GM18519 (cell line): ENCODE measurements at regions not wholly inside any gene's neighbourhood (a gene's known extent, or its start where the extent isn't known, plus 50 kb on each side); places are given as distances from the start of the nearest gene placed in this dataset.
"Not testable (repeated sequence)": the region's sequence is repeated elsewhere in the genome, so short reads cannot be mapped to it uniquely, and the experiment has no call there.

Experiments used
- ATAC-seq: cut with Tn5 transposase; IDR thresholded peaks from one replicate; pipeline ENCODE4 v1.9.1; 2021; ENCODE audit warnings: mild to moderate bottlenecking, moderate library complexity; ENCODE audit not compliant: unreplicated experiment, low FRiP score

DNA sequence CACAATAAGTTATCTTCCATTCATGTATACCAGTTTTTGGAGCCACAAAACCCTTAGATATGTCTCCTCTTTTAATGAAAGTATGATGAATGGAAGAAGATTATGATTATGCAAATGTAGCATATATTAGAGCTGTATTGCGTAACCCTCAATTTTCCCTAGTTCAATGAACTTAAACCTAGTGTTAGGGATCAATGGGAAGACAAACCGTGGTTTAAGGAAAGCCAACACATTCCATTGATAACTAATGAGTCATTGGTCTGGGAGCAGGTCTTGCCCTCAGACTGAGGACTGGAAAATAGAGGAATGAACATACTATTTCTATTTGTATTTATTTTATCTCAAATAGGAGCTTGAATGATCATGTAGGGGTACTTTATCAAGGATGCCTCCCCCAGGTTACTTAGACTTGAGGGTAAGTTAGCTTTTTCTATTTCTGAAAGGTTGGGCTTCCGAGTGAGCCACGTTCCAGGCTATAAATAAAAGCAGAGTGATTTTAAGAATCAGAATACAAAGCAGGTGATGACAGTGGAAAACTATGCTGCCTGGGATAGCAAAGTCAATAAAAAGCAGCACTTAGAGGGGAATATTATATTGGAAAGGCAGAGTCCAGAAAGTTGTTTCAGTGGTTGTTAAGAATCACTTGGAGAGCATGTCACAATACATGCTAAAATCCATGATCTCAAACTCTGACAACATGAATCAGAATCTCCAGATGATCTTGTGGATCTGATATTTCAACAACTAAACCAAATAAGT is 356.0 kb downstream of the ADAM29 start:
- no peak for ATAC-seq

DNA sequence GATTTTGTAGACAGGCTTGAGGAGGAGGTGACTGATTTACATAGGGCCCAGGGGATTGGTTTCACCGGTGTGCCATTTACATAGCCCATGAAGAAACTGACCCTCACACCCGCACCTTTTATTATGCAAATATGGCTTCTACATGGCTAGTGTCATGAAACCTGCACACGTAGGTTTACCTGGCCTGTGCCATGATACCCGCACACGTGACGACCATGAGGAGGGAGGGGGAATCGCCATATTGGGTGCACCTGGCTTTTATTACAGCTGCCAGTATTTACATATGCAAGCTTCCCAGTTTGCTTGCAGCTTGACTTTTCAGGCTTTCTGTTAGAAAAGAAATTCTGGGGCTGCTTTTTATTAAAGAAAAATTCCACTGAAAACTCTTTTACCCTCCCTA is 359.7 kb downstream of the ADAM29 start:
- no peak for ATAC-seq

DNA sequence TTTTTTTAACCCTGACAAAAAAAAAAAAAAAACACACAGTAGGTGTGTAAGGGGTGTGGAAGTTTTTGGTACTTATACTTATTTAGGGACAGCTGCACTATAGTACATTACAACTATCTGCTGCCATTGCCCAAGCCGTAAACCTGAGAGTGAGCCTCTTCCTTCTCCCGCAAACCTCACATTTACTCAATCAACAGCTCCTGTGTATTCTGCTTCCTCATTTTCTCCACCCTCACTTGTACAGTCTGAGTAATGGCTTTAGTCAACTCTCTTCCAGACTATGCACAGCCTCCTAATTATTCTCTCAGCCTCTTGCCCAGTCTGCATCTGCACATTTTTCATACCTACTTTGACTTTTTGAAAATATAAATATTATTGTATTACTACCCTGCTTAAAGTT is 362.0 kb downstream of the ADAM29 start:
- ATAC-seq: no peak

DNA sequence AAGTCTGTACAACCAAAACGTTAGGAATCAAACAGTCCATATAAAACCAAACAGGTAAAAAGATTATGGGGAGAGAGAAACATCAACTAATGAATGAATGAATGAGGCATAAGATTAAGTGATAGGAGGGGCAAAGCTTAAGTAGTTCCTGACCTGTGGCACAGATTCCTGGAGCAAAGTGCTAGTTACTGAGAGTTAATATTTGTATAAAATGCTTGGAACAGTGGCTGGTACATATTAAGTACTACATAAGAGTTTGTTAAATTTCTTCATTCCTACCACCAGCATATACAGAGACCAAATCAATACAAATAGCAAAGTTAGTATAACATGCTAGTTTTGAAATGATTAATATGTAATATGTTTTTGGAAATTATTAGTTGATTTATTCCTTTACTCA is 363.7 kb downstream of the ADAM29 start:
- ATAC-seq: no peak

DNA sequence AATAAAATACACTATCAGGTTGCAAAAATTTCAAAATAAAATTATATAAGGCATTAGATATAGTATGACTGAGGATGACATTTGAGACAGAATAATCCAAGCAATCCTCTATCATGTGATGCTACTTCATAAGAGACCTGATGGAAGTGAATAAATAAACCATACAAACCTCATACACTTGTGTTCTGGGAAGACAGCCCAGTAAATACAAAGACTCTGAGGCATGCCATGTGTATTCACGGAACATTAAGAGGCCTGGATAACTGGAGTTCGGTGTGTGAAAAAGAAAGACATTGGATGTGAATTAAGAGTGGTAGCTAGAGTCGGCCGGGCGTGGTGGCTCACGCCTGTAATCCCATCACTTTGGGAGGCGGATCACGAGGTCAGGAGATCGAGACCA is 364.2 kb downstream of the ADAM29 start:
- no peak for ATAC-seq

DNA sequence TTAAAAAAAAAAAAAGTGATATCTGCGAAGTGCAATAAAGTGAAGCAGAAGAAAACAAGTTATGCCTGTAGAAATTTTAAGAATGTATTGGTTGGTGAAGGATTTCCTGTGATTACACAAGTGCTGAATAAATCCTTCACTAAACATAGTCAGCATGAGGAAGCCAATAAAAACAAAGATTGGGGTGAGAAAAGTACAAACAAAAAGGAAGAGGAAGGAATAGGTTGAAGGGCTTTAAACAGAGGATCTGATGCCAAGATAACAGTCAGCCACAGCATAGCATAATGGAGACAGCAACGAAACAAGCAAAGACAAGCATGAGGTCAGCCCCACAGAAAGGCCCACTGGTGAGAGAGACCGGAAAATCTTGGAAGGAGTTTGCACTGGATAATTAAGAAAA is 372.2 kb downstream of the ADAM29 start:
- ATAC-seq: no peak

DNA sequence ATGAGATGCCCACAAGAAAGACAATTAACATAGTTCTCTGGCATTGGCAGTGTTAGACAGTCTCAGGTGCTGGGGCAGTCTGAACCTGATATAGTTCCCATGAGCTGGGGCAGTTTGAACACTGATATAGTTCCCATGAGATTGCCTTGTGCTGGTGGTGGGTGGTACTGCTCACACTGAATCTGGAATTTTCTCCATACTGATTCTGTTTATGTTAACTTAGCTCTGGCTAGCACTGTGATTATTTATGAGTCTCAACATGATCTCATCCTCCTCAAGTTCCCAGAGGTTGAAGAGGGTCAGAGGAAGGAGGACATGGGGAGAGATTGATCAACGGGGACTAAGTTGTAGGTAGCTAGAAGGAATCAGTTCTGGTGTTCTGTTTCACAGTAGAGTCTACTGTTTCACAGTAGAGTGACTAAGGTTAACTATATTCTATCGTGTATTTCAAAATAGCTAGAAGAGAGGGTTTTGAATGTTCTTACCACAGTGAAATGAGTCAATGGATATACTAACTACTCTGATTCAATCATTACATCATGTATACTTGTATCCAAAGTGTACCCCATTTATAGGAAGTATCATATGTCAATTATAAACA is 379.9 kb downstream of the ADAM29 start:
- no peak for ATAC-seq

DNA sequence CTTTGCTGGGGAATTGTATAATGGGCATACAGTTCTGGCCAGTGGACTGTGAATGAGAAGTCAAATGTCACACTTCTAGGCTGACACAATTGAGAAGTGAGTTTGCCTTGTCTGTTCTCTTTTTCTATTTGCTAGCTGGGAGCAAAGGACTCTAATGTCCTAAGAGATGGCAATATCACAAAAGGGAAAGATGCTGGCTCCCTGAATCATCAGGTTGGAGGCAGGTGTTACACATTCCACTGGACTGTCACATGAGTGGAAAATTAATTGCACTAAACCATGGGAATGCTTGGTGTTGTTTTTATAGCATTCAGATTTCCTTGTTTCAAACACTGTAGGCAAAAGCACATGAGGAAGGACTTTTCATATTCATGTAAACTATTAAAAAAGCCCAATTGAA is 388.3 kb downstream of the ADAM29 start:
- ATAC-seq: no peak

DNA sequence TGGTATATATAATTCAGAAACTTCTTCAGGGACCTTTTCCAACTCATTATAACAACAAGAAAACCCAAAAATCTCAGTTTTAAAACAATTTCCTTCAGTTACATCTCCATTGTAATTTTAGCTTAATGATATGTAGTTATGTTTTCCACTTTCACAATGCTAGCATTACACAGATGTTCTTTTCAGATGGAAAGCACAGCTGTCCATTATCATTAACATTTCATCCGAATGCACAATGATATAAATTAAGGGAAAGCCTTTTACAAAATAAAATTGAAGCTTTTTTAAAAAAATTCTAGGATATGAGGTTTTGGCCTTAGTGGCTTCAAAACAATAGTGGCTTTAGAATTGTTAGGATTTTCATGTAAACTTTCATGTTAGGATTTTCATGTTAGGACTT is 389.2 kb downstream of the ADAM29 start:
- no peak for ATAC-seq

DNA sequence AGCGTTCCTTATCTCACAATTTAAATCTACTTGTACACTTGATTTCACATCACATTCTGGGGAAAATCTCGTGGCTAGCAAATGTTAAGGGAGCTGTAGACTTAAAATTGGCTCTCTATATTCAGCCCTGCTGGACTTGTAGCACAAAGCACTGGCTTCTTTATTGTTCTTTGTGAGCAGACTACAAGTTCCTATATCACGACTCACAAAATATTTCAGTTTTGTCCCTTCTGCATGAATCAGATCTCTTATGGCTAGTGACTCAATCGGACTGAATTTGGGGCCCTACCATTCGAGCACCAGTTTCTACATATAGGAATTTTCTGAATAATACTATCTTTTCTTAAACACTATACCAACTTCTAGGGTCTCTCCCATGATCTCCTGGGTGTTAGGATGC is 390.1 kb downstream of the ADAM29 start:
- no peak for ATAC-seq

DNA sequence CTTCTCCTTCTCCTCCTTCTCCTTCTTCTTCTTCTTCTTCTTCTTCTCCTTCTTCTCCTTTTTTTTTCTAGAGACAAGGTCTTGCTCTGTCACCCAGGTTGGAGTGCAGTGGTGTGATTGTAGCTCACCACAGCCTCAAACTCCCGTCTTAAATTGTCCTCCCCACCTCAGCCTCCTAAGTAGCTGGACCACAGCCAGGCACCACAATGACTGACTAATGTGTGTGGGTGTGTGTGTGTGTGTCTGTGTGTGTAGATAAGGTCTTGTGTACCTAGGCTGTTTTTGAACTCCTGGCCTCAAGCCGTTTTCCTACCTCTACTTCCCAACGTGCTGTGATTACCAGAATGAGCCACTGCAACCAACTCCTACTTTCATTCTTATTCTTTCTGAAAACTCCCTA is 390.9 kb downstream of the ADAM29 start:
- ATAC-seq: no peak

DNA sequence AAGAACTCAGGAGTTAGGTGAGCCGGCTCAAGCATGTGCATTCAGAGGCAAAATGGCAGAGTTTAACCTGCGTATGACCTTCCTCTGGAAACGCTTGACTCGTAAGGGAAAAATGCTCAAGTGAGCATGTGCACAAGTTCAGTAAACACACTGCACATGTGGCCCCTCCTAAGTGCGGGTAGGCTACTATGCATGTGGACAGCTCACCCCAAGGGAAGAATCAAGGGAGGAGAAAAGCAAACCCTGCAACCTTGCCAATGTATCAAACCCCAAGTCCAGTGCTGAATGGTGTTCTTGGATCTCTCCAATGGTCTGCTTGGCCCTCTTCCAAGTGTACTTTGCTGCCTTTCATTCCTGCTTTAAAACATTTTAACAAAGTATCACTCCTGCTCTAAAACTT is 407.1 kb downstream of the ADAM29 start:
- ATAC-seq: no peak

DNA sequence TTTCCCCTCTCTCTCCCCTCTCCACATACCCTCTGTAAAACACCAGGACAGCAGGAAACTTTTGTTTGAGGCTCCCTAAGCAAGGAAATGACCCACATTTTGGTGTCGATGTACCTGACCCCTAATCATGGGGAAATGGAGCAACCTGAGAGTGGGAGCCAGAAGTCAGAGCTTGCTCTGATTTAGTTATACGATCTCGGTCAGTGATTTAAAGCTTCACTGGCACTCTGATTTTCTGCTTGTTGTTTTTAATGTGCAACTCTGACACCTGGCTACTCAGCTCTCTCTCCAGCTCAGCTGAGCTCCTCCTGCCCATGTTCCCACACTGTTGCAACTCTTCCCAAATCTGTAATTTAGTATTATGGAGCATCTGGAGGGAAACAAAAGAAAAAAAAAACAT is 408.6 kb downstream of the ADAM29 start:
- no peak for ATAC-seq

DNA sequence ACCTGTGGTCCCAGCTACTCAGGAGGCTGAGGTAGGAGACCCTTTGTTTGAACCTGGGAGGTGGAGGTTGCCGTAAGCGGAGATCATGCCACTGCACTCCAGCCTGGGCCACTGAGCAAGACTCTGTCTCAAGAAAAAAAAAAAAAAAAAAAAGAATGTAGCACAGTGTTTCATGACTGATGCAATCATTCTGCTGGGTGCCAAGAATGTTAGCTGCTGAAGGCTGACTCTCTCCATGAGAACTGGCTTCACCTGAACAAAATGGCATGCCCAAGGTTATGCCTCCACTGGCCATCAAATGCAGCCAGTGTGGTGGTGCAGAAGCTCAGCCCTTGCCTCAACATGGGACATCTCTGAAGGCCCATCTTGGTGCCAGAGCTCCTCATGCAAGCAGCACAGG is 412.1 kb downstream of the ADAM29 start:
- no peak for ATAC-seq

DNA sequence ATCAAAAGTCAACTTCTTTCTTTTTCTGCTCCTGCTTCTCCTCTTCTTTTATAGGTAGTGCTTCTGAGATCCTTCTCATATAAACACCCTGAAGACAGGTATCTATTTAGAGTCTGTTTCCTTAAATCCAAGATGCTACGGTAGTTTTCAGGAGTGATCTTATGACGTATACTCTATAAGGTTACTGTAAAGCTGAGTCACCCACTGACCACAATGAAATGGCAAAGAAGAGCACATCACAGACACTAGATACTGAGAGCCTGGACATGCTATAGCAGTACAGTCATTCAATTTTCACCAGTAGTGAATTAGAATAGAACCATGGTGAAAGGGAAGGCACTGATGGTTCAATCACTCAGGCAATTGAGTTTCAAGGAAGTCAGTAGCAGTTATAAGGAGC is 412.5 kb downstream of the ADAM29 start:
- ATAC-seq: no peak

DNA sequence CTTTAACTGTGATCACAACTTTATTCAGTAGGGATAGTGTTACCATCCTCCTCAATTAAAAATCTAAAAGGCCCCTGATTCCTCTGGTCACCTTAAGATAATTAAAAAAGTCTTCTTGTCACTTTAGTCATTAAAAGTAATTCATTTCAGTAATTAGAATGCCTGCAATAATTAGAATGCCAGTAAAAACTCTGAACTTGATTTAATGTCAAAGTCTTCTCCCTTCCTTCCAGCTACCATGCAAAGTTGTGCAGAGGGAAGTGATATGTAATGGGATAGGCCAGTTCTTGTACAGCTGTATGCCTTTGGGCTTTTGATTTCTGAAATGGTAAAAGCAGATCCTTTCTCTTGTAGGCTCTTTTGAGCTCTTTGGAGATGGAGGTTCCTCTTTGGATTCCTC is 417.2 kb downstream of the ADAM29 start:
- no peak for ATAC-seq

DNA sequence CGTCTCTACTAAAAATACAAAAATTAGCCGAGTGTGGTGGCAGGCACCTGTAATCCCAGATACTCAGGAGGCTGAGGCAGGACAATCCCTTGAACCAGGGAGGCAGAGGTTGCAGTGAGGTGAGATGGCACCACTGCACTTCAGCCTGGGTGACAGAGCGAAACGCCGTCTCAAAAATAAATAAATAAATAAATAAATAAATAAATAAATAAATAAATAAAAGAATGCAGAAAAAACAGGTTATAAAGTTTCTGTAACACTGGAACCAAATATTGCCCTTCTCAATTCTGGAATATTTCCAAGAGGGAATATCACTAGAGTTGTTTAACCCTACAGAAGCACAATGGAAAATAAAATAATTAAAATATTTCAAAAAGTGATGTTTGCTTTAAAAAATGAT is 418.4 kb downstream of the ADAM29 start:
- ATAC-seq: not testable (repeated sequence)

DNA sequence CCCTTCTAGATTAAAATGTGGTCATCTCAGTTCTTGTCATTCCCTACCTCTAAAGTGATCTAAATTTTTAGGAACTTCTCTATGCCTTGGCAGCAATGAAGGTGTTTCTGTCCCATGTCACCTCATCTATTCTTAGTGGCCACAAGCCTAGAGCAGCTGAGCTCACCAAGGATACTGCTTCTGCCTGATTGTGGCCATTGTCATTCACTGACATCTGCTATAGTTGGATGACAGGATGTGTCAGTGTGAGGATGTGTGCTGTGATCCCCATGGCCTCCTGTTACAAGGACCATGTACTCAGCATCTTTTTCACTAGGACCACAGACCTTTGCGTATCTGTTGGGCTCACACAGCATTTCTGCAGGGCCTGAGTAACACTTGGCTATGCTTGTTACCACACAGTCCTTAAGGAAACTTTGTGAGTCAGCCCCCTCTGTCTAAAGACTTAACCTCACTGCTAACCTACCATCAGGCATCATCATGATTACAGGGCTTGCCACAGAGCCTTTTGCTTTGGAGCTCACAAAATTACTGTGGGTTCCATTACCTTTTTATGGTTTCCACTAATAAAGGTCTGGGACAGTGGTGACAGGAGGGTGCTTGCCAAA is 421.0 kb downstream of the ADAM29 start:
- ATAC-seq: no peak

DNA sequence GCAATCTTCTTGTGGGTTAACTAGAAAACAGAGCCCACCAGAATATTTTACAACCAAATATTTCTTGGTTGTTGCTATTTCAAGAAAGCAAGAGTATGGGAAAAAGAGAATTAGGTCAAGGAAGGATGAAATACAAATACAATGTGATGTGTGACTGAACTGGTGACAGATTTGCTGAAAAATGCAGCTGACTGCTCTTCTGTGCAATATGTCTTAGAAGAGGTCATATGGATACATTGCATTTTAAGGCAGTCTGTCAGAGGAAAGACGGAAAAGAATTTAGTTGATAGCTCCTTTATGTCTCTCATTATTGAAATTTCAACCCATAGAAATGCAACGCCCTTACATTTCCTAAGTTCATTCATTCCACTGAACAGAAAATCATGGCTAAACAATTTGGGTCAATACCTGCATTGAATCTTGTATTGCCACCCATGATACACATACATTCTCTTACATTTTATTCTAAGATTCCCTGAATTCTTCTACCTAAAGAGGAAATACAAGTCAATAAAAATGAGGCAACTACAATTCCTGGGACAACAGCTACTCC is 423.1 kb downstream of the ADAM29 start:
- no peak for ATAC-seq

DNA sequence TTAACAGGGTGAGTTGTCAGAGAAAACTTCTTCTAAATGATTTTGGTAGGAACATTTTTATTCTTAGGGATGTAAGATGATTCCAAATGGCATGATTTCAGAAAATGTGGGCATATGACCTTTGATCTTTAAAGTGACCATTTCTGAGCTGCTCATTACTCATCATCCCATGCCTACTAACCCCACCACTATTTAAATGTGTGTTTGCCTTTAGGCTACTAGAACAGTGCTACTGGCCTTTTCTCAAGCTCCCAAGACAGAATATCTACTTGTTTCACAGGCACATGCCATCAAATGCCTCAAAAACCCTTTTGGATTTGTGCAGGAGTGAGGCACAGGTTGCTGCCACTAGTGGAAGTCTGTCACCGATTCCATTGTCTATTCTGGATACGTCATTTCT is 428.2 kb downstream of the ADAM29 start:
- no peak for ATAC-seq

DNA sequence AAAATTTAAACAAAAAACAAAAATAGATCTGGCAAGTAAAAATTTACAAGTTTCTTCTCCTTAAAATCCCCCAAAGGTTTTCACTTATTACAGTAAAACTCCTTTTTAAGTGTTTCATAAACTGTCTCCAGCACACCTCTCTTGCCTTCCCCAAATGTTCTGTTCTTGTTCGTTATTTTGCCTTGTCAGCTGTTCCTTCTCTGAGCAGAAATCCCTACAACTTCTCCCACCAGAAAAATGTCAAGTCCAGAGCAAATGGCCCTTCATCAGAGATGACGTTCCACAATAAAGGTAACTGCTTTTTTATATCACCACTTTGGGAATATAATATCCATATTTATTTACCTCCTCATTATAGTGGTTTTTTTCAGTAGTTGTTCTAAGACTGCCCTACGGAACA is 432.1 kb downstream of the ADAM29 start:
- no peak for ATAC-seq

DNA sequence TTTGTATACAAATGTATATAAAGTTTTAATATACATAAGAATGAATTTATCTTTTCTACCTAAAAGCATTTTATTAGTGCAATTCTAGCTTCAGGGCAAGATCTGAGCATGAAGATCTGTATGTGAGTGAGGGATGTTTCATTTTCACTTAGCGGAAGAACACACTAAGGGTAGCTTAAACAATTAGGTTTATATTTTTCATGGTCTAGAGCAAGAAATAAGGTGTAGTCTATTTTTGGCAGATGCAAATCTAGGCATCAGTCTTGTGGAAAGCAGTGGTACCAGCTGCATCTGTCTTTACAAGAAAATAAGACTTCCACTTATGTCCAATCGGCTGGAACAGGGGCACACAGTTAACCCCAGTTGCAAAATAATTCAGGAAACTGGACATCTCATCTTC is 433.3 kb downstream of the ADAM29 start:
- no peak for ATAC-seq
